ENCODE measurements at regions not wholly inside any gene's neighbourhood (a gene's known extent, or its start where the extent isn't known, plus 50 kb on each side); places are given as distances from the start of the nearest gene placed in this dataset.

DNA sequence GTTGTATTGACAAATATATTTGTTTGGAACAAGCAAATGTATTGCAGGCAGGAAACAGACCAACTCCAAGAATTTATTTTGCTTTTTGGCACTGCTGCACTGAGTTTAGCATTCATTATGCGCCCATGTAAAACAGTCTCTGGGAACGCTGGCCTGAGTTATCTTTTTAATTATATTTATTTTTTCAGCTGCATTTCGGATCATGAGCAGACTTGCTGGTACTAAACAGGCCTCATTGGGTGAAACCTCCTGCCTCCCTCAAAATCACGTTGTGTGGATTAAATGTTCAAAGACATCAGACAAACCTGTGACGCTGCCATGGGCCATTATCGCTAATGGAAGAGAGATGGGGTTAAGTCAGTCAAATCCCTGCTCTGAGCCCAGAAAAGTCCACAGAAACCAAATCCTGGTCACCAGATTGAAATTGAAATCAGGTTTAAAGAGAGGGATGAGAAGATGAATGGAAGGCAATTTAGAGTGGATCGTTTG is 511.1 kb upstream of the PROK2 start:
- Histone ChIP-seq H3K9me3 (ENCODE audit: control insufficient read depth, low read length) (no peaks in the 10 kb centered on the region), H3K4me1 (ENCODE audit: control insufficient read depth, insufficient read depth, low read length, poor library complexity, severe bottlenecking) (no peaks in the 10 kb centered on the region), H3K4me3 (ENCODE audit: extremely low read depth, insufficient read depth, low read length, poor library complexity, severe bottlenecking) (no peak overlapping the region), H3K36me3 (ENCODE audit: control insufficient read depth, insufficient read depth, low read length) (no peaks in the 10 kb centered on the region), H3K27ac (ENCODE audit: low read depth, low read length, severe bottlenecking) (no peak overlapping the region)
- WGBS, 2 experiments (ENCODE audit: insufficient coverage in 2 of 2) = 98 to 100% methylated on average over 1 to 6 of the region's 7 CpGs

DNA sequence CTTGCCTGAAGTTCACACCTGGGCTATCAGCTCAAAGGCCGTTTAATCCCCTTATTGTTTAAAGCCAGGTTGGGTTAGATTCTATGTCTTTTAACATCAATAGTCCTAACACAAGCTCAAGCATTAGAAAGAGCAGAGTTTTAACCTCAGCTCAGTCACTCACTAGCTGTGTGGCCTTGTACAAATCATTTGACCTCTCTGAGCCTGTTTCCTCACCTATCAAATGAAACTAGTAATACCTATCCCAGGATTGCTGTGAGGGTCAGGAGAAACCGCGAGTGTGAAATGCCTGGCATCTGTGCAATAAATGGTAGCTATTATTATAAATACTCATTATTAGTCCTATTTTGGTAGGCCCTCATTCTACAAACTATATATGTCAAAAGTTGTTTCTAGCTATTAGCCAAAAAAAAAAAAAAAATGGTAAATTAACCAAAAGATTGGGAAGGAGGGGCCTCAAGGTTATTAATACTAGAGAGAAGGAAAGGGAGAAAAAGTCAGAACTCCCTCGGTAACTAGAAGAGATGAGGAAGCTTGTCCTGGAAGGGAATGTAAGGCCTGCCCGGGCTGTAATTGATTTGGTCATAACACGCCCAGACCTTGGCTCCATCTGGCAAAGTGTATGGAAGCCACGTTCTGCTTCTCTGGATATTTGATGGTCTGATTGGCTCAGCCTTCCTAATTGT is 510.5 kb upstream of the PROK2 start:
- H3K4me1 ChIP-seq (ENCODE audit: control insufficient read depth, insufficient read depth, low read length, poor library complexity, severe bottlenecking) = no peaks in the 10 kb centered on the region
- 92 to 94% methylated on average over 3 to 4 of the region's 7 CpGs for WGBS, 2 experiments (ENCODE audit: insufficient coverage in 2 of 2)
- no peaks in the 10 kb centered on the region for H3K9me3 ChIP-seq (ENCODE audit: control insufficient read depth, low read length)

DNA sequence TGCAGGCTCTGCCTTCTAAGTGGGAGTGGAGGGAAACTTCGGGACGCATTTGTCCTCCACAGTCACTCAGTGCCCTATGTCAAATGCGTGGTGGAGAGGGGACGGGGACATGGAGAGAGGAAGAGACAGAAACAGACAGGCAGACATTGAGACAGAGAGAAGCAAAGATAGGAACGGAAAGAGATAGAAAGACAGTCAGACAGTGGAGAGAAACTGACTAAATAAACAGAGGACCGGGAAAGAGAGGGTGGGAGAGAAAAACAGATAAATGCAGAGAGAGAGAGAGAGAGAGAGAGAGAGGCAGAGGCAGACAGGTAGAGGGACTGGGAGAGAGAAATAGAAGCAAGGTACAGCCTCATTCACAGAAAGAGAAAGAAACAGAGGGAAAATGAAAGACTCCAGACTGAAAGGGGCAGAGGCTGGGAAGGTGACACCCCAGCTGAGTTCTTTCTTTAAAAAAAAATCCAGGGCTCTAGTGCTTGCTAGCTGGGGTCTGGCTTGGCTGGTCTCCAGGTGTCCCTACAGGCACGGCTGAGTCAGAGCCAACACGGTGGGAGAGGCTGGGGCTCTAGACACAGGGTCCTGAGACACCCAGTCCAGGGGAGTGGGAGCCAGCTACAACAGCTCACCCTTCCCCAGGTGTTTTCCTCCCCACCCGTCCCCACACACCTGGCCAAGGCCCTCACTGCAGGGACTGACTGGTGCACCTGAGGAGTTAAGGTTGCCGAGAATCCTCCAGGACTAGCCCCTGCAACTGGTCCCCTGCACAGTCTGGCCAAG is 506.1 kb upstream of the PROK2 start:
- Histone ChIP-seq H3K9me3 (ENCODE audit: control insufficient read depth, low read length) (no peaks in the 10 kb centered on the region), H3K36me3 (ENCODE audit: control insufficient read depth, insufficient read depth, low read length) (no peaks in the 10 kb centered on the region), H3K27ac (ENCODE audit: low read depth, low read length, severe bottlenecking) (no peak overlapping the region), H3K4me1 (ENCODE audit: control insufficient read depth, insufficient read depth, low read length, poor library complexity, severe bottlenecking) (peaks cover 6% of the 10 kb centered on the region), H3K4me3 (ENCODE audit: extremely low read depth, insufficient read depth, low read length, poor library complexity, severe bottlenecking) (no peak overlapping the region)
- WGBS, 2 experiments (ENCODE audit: insufficient coverage in 2 of 2) = 74 to 82% methylated on average over 7 to 9 of the region's 10 CpGs

More for the DNA sequence above, 510.5 kb upstream of the PROK2 start:
- no peak overlapping the region for H3K27ac ChIP-seq (ENCODE audit: low read depth, low read length, severe bottlenecking)
- no peak overlapping the region for H3K4me3 ChIP-seq (ENCODE audit: extremely low read depth, insufficient read depth, low read length, poor library complexity, severe bottlenecking)
- H3K36me3 ChIP-seq (ENCODE audit: control insufficient read depth, insufficient read depth, low read length) = no peaks in the 10 kb centered on the region

DNA sequence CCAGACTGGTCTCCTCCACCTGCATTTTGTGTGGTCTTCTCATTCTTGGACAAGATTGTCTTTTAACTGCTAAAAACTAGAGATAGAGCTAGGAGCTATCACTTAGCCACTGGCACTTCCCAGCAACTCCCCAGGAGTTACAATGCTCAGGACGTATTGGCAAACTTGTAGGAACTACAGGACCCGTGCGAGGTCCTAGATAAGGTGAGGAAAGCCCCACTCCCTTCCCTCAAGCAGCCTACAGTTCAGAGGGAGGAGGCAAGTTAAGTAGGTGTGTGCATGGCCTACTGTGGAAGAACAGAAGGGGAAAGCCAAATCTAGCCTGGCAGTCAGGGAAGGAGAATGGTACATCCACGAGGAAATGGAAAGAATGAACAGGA is 504.7 kb upstream of the PROK2 start:
- H3K27ac ChIP-seq (ENCODE audit: low read depth, low read length, severe bottlenecking) = no peak overlapping the region
- 85 to 100% methylated on average over 1 of the region's 4 CpGs for WGBS, 2 experiments (ENCODE audit: insufficient coverage in 2 of 2)
- H3K4me3 ChIP-seq (ENCODE audit: extremely low read depth, insufficient read depth, low read length, poor library complexity, severe bottlenecking) = no peak overlapping the region
- no peaks in the 10 kb centered on the region for H3K9me3 ChIP-seq (ENCODE audit: control insufficient read depth, low read length)
- peaks cover 6% of the 10 kb centered on the region for H3K4me1 ChIP-seq (ENCODE audit: control insufficient read depth, insufficient read depth, low read length, poor library complexity, severe bottlenecking)
- H3K36me3 ChIP-seq (ENCODE audit: control insufficient read depth, insufficient read depth, low read length) = no peaks in the 10 kb centered on the region

DNA sequence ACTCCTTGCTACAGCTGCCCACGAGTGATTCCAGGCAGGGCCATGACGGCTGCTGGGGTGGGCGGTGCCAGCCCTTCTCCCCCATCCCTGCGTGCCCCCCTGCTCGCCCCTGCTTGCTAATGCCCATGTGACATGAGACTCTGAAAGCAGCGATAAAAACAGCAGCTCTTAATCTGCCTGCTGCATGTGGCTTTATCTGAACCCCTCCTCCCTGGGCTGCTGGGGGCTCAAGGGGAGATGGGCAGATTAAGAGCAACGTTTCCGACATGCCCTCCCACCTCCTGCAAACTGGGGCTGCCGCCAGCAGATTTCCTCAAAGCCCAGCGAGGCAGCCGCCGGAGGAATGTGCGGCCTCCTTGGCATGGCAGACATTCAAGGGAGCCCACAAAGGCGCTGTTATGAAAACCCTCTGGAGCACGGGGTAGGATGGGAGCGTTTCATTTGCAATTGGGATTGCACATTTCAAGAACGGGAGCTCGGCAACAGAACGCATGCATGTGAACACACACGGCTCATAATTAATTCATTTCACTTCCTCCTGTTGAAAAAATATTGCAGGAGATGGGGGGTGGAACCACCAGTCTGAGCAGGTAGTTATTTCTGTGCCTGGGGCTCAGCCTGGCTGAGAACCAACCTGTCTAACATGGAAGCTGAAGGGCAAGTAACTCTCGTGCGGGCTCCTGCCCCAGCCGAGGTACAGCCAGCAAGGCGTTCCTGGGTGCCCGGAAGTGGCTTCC is 504.2 kb upstream of the PROK2 start:
- Histone ChIP-seq H3K9me3 (ENCODE audit: control insufficient read depth, low read length) (no peaks in the 10 kb centered on the region), H3K4me3 (ENCODE audit: extremely low read depth, insufficient read depth, low read length, poor library complexity, severe bottlenecking) (no peak overlapping the region), H3K36me3 (ENCODE audit: control insufficient read depth, insufficient read depth, low read length) (no peaks in the 10 kb centered on the region), H3K27ac (ENCODE audit: low read depth, low read length, severe bottlenecking) (no peak overlapping the region), H3K4me1 (ENCODE audit: control insufficient read depth, insufficient read depth, low read length, poor library complexity, severe bottlenecking) (peaks cover 6% of the 10 kb centered on the region)
- 72 to 87% methylated on average over 17 to 21 of the region's 25 CpGs for WGBS, 2 experiments (ENCODE audit: insufficient coverage in 2 of 2)

DNA sequence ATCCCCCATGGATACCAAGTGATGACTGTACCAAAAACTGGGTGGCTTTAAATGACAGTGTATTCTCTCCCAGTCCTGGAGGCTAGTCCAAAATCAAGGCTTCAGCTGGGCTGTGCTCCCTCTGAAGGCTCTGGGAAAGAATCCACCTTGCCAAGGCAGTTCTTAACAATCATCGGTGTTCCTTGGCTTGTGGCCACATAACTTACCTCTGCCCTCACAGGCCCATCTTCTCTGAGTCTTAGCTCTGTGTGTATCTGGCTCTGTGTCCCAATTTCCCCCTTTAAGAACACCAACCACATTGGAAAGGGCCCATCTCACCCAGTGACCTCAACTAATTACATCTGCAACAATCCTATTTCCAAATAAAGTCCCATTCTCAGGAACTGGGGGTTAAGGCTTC is 503.0 kb upstream of the PROK2 start:
- Histone ChIP-seq H3K27ac (ENCODE audit: low read depth, low read length, severe bottlenecking) (no peak overlapping the region), H3K4me3 (ENCODE audit: extremely low read depth, insufficient read depth, low read length, poor library complexity, severe bottlenecking) (no peak overlapping the region)
- WGBS, 2 experiments (ENCODE audit: insufficient coverage in 2 of 2) = 88% methylated on average over 1 of the region's 1 CpG; no CpG with 5 or more reads in 1 of the 2 experiments

DNA sequence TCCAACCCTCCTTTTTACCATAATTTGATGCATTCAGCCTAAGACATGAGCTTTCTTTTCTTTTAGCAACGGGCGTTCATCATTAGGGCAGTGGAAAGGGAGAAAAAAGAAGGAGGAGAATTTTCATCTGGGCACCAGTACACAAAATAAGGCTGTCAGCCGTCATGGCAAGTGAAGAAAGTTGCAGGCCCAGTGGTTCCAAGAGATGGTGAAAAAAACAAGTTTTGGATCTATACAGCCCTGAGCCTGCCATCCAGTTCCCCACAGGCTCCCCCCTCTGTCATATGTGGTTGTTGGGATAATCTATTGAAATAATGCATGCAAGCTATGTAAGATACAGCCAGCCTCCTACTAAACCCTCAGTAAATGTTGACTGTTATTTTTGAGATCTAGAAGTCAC is 500.6 kb upstream of the PROK2 start:
- peaks cover 6% of the 10 kb centered on the region for H3K4me1 ChIP-seq (ENCODE audit: control insufficient read depth, insufficient read depth, low read length, poor library complexity, severe bottlenecking)

More for the DNA sequence above, 503.0 kb upstream of the PROK2 start:
- Histone ChIP-seq H3K4me1 (ENCODE audit: control insufficient read depth, insufficient read depth, low read length, poor library complexity, severe bottlenecking) (peaks cover 6% of the 10 kb centered on the region), H3K9me3 (ENCODE audit: control insufficient read depth, low read length) (no peaks in the 10 kb centered on the region), H3K36me3 (ENCODE audit: control insufficient read depth, insufficient read depth, low read length) (no peaks in the 10 kb centered on the region)

DNA sequence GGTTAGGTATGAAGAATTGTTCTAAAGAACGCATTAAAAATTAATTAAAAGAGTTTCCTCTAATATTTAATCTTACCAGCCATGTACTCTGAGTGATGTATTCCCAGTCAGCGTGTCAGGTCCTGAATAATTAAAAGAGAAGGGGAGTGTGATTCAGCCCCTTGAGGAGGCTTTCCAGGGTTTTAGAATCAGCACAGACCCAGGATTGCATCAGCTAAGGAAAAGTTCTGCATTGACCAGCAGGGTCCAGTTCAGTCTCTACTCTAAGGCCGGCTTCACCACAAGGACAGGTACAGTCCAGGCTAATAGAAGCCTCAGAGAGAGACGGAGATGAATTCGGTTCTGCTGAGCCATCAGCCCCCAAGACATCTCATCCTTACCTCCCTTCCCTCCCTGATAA is 499.5 kb upstream of the PROK2 start:
- Histone ChIP-seq H3K4me3 (ENCODE audit: extremely low read depth, insufficient read depth, low read length, poor library complexity, severe bottlenecking) (no peak overlapping the region), H3K36me3 (ENCODE audit: control insufficient read depth, insufficient read depth, low read length) (no peaks in the 10 kb centered on the region), H3K4me1 (ENCODE audit: control insufficient read depth, insufficient read depth, low read length, poor library complexity, severe bottlenecking) (peaks cover 6% of the 10 kb centered on the region), H3K27ac (ENCODE audit: low read depth, low read length, severe bottlenecking) (no peak overlapping the region), H3K9me3 (ENCODE audit: control insufficient read depth, low read length) (peaks cover 6% of the 10 kb centered on the region)
- 83% methylated on average over 1 of the region's 5 CpGs; no CpG with 5 or more reads in 1 of the 2 experiments for WGBS, 2 experiments (ENCODE audit: insufficient coverage in 2 of 2)

More for the DNA sequence above, 500.6 kb upstream of the PROK2 start:
- Histone ChIP-seq H3K4me3 (ENCODE audit: extremely low read depth, insufficient read depth, low read length, poor library complexity, severe bottlenecking) (no peak overlapping the region), H3K27ac (ENCODE audit: low read depth, low read length, severe bottlenecking) (no peak overlapping the region), H3K9me3 (ENCODE audit: control insufficient read depth, low read length) (peaks cover 6% of the 10 kb centered on the region), H3K36me3 (ENCODE audit: control insufficient read depth, insufficient read depth, low read length) (no peaks in the 10 kb centered on the region)
- 98 to 100% methylated on average over 2 to 3 of the region's 3 CpGs for WGBS, 2 experiments (ENCODE audit: insufficient coverage in 2 of 2)

DNA sequence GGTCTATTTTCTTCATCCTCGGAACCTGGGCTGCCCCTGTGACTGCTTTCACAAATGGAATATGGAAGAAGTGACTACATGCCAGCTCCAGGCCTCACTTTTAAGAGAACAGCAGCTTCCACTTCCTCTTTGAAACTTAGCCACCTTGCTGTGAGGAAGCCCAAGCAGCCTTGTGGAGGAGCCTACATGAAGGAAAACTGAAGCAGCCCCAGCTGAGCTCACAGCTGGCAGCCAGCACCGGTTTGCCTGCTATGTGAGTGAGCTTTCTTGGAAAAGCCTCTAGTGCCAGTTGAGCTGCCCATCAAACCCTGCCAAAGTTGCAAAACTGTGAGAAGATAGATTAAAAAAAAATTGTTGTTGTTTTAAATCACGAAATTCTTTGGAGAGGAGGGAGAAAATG is 498.0 kb upstream of the PROK2 start:
- WGBS, 2 experiments (ENCODE audit: insufficient coverage in 2 of 2) = 83 to 92% methylated on average over 2 to 3 of the region's 3 CpGs

DNA sequence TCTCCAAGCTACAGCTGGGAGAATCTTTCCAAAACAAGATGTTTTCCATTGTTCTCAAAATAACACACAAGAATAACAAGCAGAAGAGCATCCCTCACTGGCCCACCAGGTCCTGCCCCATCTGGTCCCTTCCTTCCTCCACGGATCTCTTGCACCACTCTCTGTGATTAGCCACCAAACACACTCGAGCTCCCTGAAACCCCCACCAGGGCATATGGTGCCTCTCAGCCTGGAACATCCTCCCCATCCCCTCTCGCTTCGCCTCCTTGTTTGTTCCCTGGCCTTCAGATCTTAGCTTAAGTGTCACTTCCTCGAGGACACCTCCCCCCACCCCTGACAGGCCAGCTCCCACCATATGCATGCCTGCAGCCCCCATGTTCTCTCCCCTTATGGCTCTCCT is 496.6 kb upstream of the PROK2 start:
- Histone ChIP-seq H3K36me3 (ENCODE audit: control insufficient read depth, insufficient read depth, low read length) (no peaks in the 10 kb centered on the region), H3K9me3 (ENCODE audit: control insufficient read depth, low read length) (peaks cover 6% of the 10 kb centered on the region), H3K27ac (ENCODE audit: low read depth, low read length, severe bottlenecking) (no peak overlapping the region), H3K4me3 (ENCODE audit: extremely low read depth, insufficient read depth, low read length, poor library complexity, severe bottlenecking) (no peak overlapping the region), H3K4me1 (ENCODE audit: control insufficient read depth, insufficient read depth, low read length, poor library complexity, severe bottlenecking) (no peaks in the 10 kb centered on the region)
- 84 to 92% methylated on average over 4 to 5 of the region's 5 CpGs for WGBS, 2 experiments (ENCODE audit: insufficient coverage in 2 of 2)

More for the DNA sequence above, 498.0 kb upstream of the PROK2 start:
- peaks cover 6% of the 10 kb centered on the region for H3K9me3 ChIP-seq (ENCODE audit: control insufficient read depth, low read length)
- H3K4me3 ChIP-seq (ENCODE audit: extremely low read depth, insufficient read depth, low read length, poor library complexity, severe bottlenecking) = no peak overlapping the region
- H3K27ac ChIP-seq (ENCODE audit: low read depth, low read length, severe bottlenecking) = no peak overlapping the region
- H3K36me3 ChIP-seq (ENCODE audit: control insufficient read depth, insufficient read depth, low read length) = no peaks in the 10 kb centered on the region
- no peaks in the 10 kb centered on the region for H3K4me1 ChIP-seq (ENCODE audit: control insufficient read depth, insufficient read depth, low read length, poor library complexity, severe bottlenecking)
